ENCODE measurements at regions not wholly inside any gene's neighbourhood (a gene's known extent, or its start where the extent isn't known, plus 50 kb on each side); places are given as distances from the start of the nearest gene placed in this dataset.

- TF ChIP-seq, protein P1, sequence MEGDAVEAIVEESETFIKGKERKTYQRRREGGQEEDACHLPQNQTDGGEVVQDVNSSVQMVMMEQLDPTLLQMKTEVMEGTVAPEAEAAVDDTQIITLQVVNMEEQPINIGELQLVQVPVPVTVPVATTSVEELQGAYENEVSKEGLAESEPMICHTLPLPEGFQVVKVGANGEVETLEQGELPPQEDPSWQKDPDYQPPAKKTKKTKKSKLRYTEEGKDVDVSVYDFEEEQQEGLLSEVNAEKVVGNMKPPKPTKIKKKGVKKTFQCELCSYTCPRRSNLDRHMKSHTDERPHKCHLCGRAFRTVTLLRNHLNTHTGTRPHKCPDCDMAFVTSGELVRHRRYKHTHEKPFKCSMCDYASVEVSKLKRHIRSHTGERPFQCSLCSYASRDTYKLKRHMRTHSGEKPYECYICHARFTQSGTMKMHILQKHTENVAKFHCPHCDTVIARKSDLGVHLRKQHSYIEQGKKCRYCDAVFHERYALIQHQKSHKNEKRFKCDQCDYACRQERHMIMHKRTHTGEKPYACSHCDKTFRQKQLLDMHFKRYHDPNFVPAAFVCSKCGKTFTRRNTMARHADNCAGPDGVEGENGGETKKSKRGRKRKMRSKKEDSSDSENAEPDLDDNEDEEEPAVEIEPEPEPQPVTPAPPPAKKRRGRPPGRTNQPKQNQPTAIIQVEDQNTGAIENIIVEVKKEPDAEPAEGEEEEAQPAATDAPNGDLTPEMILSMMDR (IDR thresholded peaks at IDR 0.05; ENCODE audit: low read depth, low read length, missing control alignments): no peak
- no peak for DNase-seq (ENCODE audit: low read depth)
- in situ Hi-C loops (cut with HindIII; ENCODE audit: low sequenced_read_pairs): no loop called here
- no peak overlapping the region for H3K4me3 ChIP-seq (ENCODE audit: low read depth, low read length)
Measured at GRCh38 chr6:140915103-140915502, 1217.6 kb upstream of the GJE1 start.

GRCh38 chr6:140912686-140913085, 1220.0 kb upstream of the GJE1 start:
- in situ Hi-C loops (cut with HindIII; ENCODE audit: low sequenced_read_pairs): no loop called here
- H3K4me3 ChIP-seq (ENCODE audit: low read depth, low read length): no peak overlapping the region
- no peak for DNase-seq (ENCODE audit: low read depth)

GRCh38 chr6:140909625-140910024, 1223.1 kb upstream of the GJE1 start:
- H3K4me3 ChIP-seq (ENCODE audit: low read depth, low read length): no peak overlapping the region
- in situ Hi-C loops (cut with HindIII; ENCODE audit: low sequenced_read_pairs): no loop called here
- DNase-seq (ENCODE audit: low read depth): no peak
- TF ChIP-seq, protein P1 (IDR thresholded peaks at IDR 0.05; ENCODE audit: low read depth, low read length, missing control alignments): no peak

More at GRCh38 chr6:140912686-140913085, 1220.0 kb upstream of the GJE1 start:
- TF ChIP-seq, protein P1 (IDR thresholded peaks at IDR 0.05; ENCODE audit: low read depth, low read length, missing control alignments): no peak

- TF ChIP-seq, protein P1 (IDR thresholded peaks at IDR 0.05; ENCODE audit: low read depth, low read length, missing control alignments): no peak
- in situ Hi-C loops (cut with HindIII; ENCODE audit: low sequenced_read_pairs): no loop called here
- DNase-seq (ENCODE audit: low read depth): peak; percentile 41
- H3K4me3 ChIP-seq (ENCODE audit: low read depth, low read length): no peak overlapping the region
Measured at GRCh38 chr6:140909156-140909555, 1223.6 kb upstream of the GJE1 start.

GRCh38 chr6:140908505-140908904, 1224.2 kb upstream of the GJE1 start:
- TF ChIP-seq, protein P1 (IDR thresholded peaks at IDR 0.05; ENCODE audit: low read depth, low read length, missing control alignments): no peak
- H3K4me3 ChIP-seq (ENCODE audit: low read depth, low read length): no peak overlapping the region
- no peak for DNase-seq (ENCODE audit: low read depth)
- in situ Hi-C loops (cut with HindIII; ENCODE audit: low sequenced_read_pairs): no loop called here

- TF ChIP-seq, protein P1 (IDR thresholded peaks at IDR 0.05; ENCODE audit: low read depth, low read length, missing control alignments): no peak
- in situ Hi-C loops (cut with HindIII; ENCODE audit: low sequenced_read_pairs): no loop called here
- no peak overlapping the region for H3K4me3 ChIP-seq (ENCODE audit: low read depth, low read length)
- DNase-seq (ENCODE audit: low read depth): no peak
Measured at GRCh38 chr6:140907235-140907634, 1225.5 kb upstream of the GJE1 start.

DNA sequence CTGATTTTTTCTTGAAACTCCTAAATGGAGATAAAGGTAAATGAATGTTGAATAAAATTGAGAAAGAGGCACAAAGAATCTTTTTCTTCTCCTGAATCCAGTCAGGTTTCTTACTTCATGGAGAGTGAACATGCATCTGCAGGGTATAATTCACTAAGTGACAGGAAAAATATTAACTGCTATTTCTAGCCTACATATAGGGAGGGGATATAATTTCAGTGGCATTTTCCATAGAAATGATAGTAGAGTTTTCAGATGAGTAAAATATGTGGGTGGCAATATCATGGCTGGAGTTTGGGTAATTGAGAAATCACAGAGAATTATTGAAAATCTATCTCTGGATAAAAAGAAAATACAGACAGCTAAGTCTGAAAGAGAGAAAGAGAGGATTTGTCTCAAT, 1227.0 kb upstream of the GJE1 start:
- DNase-seq (ENCODE audit: low read depth): no peak
- H3K4me3 ChIP-seq (ENCODE audit: low read depth, low read length): no peak overlapping the region
- TF ChIP-seq, protein P1 (IDR thresholded peaks at IDR 0.05; ENCODE audit: low read depth, low read length, missing control alignments): no peak
- in situ Hi-C loops (cut with HindIII; ENCODE audit: low sequenced_read_pairs): no loop called here
